Body of pancreas (tissue), 4 donors: ENCODE measurements at regions not wholly inside any gene's neighbourhood (a gene's known extent, or its start where the extent isn't known, plus 50 kb on each side); places are given as distances from the start of the nearest gene placed in this dataset.

ENCODE experiments used
- POLR2A ChIP-seq, 3 donors: fragments of 450-650 bp; IDR thresholded peaks; one replicate each; pipeline ENCODE4 v1.6.1; 2016; ENCODE audit warnings: antibody characterized with exemption in 3 of 3, mild to moderate bottlenecking in 2 of 3
- TF ChIP-seq, protein P1 (sequence below), 7 experiments: fragments of 450-650 bp in 4 of 7; fragments of 200-600 bp in 3 of 7; sonication (generic) in 3 of 7; IDR thresholded peaks; one replicate each; pipeline ENCODE4 v1.5.1; 2016 to 2019; ENCODE audit warnings: antibody characterized with exemption in 7 of 7

GRCh38 chr1:181155339-181155738, 66.8 kb downstream of the IER5 start:
- TF ChIP-seq, protein P1, sequence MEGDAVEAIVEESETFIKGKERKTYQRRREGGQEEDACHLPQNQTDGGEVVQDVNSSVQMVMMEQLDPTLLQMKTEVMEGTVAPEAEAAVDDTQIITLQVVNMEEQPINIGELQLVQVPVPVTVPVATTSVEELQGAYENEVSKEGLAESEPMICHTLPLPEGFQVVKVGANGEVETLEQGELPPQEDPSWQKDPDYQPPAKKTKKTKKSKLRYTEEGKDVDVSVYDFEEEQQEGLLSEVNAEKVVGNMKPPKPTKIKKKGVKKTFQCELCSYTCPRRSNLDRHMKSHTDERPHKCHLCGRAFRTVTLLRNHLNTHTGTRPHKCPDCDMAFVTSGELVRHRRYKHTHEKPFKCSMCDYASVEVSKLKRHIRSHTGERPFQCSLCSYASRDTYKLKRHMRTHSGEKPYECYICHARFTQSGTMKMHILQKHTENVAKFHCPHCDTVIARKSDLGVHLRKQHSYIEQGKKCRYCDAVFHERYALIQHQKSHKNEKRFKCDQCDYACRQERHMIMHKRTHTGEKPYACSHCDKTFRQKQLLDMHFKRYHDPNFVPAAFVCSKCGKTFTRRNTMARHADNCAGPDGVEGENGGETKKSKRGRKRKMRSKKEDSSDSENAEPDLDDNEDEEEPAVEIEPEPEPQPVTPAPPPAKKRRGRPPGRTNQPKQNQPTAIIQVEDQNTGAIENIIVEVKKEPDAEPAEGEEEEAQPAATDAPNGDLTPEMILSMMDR (IDR thresholded peaks at IDR 0.05): no peak
- TF ChIP-seq POLR2A (IDR thresholded peaks at IDR 0.05): no peak
